ENCODE measurements at regions not wholly inside any gene's neighbourhood (a gene's known extent, or its start where the extent isn't known, plus 50 kb on each side); places are given as distances from the start of the nearest gene placed in this dataset.

DNA sequence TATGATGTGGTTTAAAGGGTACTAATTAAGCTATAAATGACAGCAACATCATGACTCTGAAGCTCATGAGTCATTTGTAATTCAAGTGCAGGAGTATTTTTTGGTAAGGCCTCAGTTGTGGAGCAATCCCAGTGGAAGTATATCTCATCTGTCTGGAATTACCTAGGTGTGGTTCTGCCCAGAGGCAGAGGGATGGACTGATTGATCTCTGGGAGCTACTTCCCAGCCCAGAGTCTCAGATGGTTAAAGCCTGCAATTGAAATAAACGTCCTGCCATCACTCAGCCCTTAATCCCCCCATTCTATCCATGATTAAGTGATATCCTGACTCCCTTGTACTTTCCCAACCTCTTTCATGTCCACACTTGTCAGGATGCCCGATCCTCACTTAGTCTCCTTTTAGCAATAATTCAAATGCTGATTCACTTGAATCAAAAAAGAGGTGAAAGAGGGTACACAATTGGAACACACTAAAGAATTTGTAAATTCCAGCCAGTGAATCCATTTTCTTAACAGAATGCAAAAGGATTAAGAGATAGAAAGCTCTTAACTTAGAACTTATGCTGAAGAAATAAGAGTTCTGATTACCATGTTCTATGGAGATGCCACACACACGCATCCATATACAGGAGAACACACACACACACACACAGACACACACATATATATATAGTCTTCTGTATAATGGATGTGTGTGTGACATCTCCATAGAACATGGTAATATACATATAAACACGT, 664.4 kb downstream of the NYAP2 start:
- H3K36me3 Mint-ChIP-seq = no peaks in the 10 kb centered on the region
- no peak overlapping the region for H3K4me3 Mint-ChIP-seq
- H3K27ac Mint-ChIP-seq = peak overlapping the region; percentile 14
- TF ChIP-seq, protein P1, sequence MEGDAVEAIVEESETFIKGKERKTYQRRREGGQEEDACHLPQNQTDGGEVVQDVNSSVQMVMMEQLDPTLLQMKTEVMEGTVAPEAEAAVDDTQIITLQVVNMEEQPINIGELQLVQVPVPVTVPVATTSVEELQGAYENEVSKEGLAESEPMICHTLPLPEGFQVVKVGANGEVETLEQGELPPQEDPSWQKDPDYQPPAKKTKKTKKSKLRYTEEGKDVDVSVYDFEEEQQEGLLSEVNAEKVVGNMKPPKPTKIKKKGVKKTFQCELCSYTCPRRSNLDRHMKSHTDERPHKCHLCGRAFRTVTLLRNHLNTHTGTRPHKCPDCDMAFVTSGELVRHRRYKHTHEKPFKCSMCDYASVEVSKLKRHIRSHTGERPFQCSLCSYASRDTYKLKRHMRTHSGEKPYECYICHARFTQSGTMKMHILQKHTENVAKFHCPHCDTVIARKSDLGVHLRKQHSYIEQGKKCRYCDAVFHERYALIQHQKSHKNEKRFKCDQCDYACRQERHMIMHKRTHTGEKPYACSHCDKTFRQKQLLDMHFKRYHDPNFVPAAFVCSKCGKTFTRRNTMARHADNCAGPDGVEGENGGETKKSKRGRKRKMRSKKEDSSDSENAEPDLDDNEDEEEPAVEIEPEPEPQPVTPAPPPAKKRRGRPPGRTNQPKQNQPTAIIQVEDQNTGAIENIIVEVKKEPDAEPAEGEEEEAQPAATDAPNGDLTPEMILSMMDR (IDR thresholded peaks at IDR 0.05; ENCODE audit: unreplicated experiment) = no peak
- H3K27me3 Mint-ChIP-seq (ENCODE audit: low read depth) = no peaks in the 10 kb centered on the region
- H3K4me1 Mint-ChIP-seq = peaks cover 17% of the 10 kb centered on the region
- no peaks in the 10 kb centered on the region for H3K9me3 Mint-ChIP-seq
- no peak for DNase-seq (ENCODE audit: low spot score in 2 of 2, unreplicated experiment in 2 of 2)

GRCh38 chr2:226059961-226060627, 660.6 kb downstream of the NYAP2 start:
- no peaks in the 10 kb centered on the region for H3K27me3 Mint-ChIP-seq (ENCODE audit: low read depth)
- no peak for DNase-seq (ENCODE audit: low spot score in 2 of 2, unreplicated experiment in 2 of 2)

GRCh38 chr2:226057914-226058313, 658.4 kb downstream of the NYAP2 start:
- TF ChIP-seq, protein P1 (IDR thresholded peaks at IDR 0.05; ENCODE audit: unreplicated experiment) = no peak
- no peak for DNase-seq (ENCODE audit: low spot score in 2 of 2, unreplicated experiment in 2 of 2)
- Mint-ChIP-seq H3K9me3 (no peaks in the 10 kb centered on the region), H3K27me3 (ENCODE audit: low read depth) (no peaks in the 10 kb centered on the region), H3K4me1 (no peaks in the 10 kb centered on the region), H3K27ac (no peak overlapping the region), H3K36me3 (no peaks in the 10 kb centered on the region), H3K4me3 (no peak overlapping the region)

More at GRCh38 chr2:226059961-226060627, 660.6 kb downstream of the NYAP2 start:
- no peak overlapping the region for H3K27ac Mint-ChIP-seq
- TF ChIP-seq, protein P1 (IDR thresholded peaks at IDR 0.05; ENCODE audit: unreplicated experiment) = no peak
- H3K36me3 Mint-ChIP-seq = no peaks in the 10 kb centered on the region
- peaks cover 8% of the 10 kb centered on the region for H3K4me1 Mint-ChIP-seq
- no peak overlapping the region for H3K4me3 Mint-ChIP-seq
- no peaks in the 10 kb centered on the region for H3K9me3 Mint-ChIP-seq

- no peaks in the 10 kb centered on the region for H3K36me3 Mint-ChIP-seq
- DNase-seq (ENCODE audit: low spot score in 2 of 2, unreplicated experiment in 2 of 2) = no peak
- no peaks in the 10 kb centered on the region for H3K9me3 Mint-ChIP-seq
- TF ChIP-seq, protein P1 (IDR thresholded peaks at IDR 0.05; ENCODE audit: unreplicated experiment) = no peak
- H3K27ac Mint-ChIP-seq = no peak overlapping the region
- no peak overlapping the region for H3K4me3 Mint-ChIP-seq
- H3K27me3 Mint-ChIP-seq (ENCODE audit: low read depth) = no peaks in the 10 kb centered on the region
- no peaks in the 10 kb centered on the region for H3K4me1 Mint-ChIP-seq
These were observed 657.9 kb downstream of the NYAP2 start for GRCh38 chr2:226057365-226057764.

DNA sequence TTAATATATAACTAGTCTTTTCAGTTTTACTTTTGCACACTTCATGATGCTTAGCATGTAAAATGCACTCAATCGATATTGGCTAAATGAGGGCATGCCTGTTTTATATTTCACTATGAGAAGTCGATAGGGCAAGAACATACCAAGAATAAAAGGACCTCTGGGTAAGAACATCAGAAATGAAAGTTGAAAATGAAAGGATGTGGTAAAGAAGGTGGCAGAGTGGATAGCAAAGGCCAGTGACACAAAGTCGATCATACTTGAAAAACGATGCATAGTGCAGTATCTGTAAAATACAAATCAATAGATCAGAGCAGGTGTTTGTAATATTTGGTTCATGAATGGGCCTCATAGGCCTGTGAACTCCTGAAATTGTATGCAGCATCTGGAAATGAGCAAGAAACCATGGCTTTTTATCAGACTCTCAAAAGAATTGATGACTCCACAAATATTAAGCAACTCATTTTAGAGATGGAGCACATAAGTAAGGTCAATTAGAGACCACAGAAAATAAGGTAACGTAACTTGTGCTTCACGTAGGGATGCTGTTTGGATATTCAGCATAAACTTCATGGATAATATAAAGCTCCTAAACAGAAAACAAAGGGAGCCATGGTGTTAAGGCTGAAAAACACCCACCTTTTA, 653.4 kb downstream of the NYAP2 start:
- Mint-ChIP-seq H3K4me3 (no peak overlapping the region), H3K4me1 (peaks cover 8% of the 10 kb centered on the region), H3K9me3 (no peaks in the 10 kb centered on the region), H3K27ac (no peak overlapping the region), H3K27me3 (ENCODE audit: low read depth) (no peaks in the 10 kb centered on the region), H3K36me3 (no peaks in the 10 kb centered on the region)
- no peak for DNase-seq (ENCODE audit: low spot score in 2 of 2, unreplicated experiment in 2 of 2)
- TF ChIP-seq, protein P1 (IDR thresholded peaks at IDR 0.05; ENCODE audit: unreplicated experiment) = no peak
